Gastrocnemius medialis (tissue), 4 donors: ENCODE measurements at regions not wholly inside any gene's neighbourhood (a gene's known extent, or its start where the extent isn't known, plus 50 kb on each side); places are given as distances from the start of the nearest gene placed in this dataset.

Experiments
- POLR2A ChIP-seq, 2 donors: fragments of 450-650 bp; IDR thresholded peaks; one replicate each; pipeline ENCODE4 v1.6.1; 2017; ENCODE audit warnings: antibody characterized with exemption in 2 of 2, mild to moderate bottlenecking in 2 of 2, moderate library complexity in 2 of 2
- TF ChIP-seq, protein P1 (sequence below), 5 experiments: fragments of 450-650 bp in 3 of 5; fragments of 200-600 bp in 2 of 5; sonication (generic) in 2 of 5; IDR thresholded peaks in 4 of 5; conservative IDR thresholded peaks in 1 of 5; 1 replicate in 4 of 5; 2 replicates in 1 of 5; pipeline ENCODE4 v1.5.1; 2016 to 2019; ENCODE audit warnings: antibody characterized with exemption in 5 of 5, mild to moderate bottlenecking in 3 of 5, moderate library complexity in 3 of 5

DNA sequence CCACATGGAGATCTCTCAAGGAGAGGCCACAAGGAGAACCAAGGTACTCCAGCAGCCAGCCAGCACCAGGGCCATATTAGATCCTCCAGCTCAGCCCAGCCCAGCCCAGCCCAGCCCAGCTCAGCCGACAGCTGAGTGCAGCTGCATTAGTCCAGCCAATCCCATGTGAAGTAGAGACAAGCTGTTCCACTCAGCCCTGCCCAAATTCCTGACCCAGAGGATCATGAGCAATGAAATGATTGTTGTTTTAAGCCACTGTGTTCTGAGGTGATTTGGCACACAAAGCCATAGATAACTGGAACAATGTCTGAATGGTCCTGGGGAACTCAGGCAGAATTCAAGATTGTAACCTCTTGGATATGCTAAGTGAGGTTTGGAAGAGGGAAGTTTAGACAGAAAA lies 59.5 kb upstream of the BMP2 start:
- TF ChIP-seq, protein P1, sequence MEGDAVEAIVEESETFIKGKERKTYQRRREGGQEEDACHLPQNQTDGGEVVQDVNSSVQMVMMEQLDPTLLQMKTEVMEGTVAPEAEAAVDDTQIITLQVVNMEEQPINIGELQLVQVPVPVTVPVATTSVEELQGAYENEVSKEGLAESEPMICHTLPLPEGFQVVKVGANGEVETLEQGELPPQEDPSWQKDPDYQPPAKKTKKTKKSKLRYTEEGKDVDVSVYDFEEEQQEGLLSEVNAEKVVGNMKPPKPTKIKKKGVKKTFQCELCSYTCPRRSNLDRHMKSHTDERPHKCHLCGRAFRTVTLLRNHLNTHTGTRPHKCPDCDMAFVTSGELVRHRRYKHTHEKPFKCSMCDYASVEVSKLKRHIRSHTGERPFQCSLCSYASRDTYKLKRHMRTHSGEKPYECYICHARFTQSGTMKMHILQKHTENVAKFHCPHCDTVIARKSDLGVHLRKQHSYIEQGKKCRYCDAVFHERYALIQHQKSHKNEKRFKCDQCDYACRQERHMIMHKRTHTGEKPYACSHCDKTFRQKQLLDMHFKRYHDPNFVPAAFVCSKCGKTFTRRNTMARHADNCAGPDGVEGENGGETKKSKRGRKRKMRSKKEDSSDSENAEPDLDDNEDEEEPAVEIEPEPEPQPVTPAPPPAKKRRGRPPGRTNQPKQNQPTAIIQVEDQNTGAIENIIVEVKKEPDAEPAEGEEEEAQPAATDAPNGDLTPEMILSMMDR (IDR thresholded peaks at IDR 0.05 in 4 of 5, conservative IDR thresholded peaks at IDR 0.05 in 1 of 5), result no peak
- TF ChIP-seq POLR2A (IDR thresholded peaks at IDR 0.05), result no peak
